HEK293T (cell line): ENCODE measurements at regions not wholly inside any gene's neighbourhood (a gene's known extent, or its start where the extent isn't known, plus 50 kb on each side); places are given as distances from the start of the nearest gene placed in this dataset.

ENCODE experiments used
- ARNT ChIP-seq: fragments of 450-650 bp; IDR thresholded peaks from 2 replicates; pipeline ENCODE4 v1.6.1; 2017; ENCODE audit warnings: mild to moderate bottlenecking
- BHLHE40 ChIP-seq: fragments of 450-650 bp; IDR thresholded peaks from 2 replicates; pipeline ENCODE4 v1.6.1; 2016; ENCODE audit warnings: mild to moderate bottlenecking, moderate library complexity, borderline replicate concordance
- SP1 ChIP-seq: fragments of 450-650 bp; IDR thresholded peaks from 2 replicates; pipeline ENCODE4 v1.6.1; 2017
- SUZ12 ChIP-seq: fragments of 450-650 bp; IDR thresholded peaks from 2 replicates; pipeline ENCODE4 v1.6.1; 2016; ENCODE audit warnings: mild to moderate bottlenecking

GRCh38 chr4:17324386-17324830 lies 187.5 kb downstream of the QDPR start:
- TF ChIP-seq SP1 (no peak), SUZ12 (no peak), BHLHE40 (no peak), ARNT (no peak)
